Skeletal muscle cell (primary cell): ENCODE measurements at regions not wholly inside any gene's neighbourhood (a gene's known extent, or its start where the extent isn't known, plus 50 kb on each side); places are given as distances from the start of the nearest gene placed in this dataset.

ENCODE experiments used
- DNase-seq: peaks from one replicate; pipeline ENCODE4 v3.0.0-alpha.2; 2010; ENCODE audit warnings: low read depth
- H3K4me3 ChIP-seq: 2 replicates; pipeline ENCODE4 v1.5.1; 2011; ENCODE audit warnings: low read depth, mild to moderate bottlenecking, control low read depth, low read length, moderate library complexity

DNA sequence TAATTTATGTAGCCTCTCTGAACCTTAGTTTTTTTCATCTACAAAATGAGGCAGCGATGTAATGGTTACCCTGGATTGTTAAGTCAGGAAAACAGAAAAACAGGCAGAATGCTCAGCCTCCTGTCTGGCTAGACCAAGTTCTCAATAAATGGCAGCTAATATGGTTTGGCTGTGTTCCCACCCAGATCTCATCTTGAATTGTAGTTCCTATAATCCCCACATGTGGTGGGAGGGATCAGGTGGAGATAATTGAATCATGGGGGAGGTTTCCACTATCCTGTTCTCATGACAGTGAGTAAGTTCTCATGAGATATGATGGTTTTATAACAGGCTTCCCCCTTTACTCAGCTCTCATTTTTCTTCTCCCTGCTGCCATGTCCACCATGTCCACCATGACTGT is 220.0 kb downstream of the CMPK2 start:
- no peak for DNase-seq
- no peak overlapping the region for H3K4me3 ChIP-seq

DNA sequence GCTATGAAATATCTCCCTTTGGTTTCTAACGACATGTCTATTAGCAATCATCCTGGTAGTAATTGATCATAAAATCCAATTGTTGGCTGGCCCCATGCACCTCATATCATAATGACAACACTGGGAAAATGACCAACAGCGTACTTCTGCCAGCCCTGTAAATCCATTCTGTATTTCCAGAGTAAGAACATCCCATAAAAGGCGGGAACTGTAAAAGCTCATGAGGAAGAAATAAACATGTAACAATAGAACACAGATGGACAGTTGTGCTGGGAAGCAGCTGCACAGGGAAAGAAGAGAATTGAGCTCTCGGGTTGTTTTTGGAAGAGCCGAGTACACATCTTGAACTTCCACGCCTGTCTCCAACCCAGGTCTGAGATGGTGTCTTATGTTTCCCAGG is 218.7 kb downstream of the CMPK2 start:
- DNase-seq: no peak
- H3K4me3 ChIP-seq: no peak overlapping the region

DNA sequence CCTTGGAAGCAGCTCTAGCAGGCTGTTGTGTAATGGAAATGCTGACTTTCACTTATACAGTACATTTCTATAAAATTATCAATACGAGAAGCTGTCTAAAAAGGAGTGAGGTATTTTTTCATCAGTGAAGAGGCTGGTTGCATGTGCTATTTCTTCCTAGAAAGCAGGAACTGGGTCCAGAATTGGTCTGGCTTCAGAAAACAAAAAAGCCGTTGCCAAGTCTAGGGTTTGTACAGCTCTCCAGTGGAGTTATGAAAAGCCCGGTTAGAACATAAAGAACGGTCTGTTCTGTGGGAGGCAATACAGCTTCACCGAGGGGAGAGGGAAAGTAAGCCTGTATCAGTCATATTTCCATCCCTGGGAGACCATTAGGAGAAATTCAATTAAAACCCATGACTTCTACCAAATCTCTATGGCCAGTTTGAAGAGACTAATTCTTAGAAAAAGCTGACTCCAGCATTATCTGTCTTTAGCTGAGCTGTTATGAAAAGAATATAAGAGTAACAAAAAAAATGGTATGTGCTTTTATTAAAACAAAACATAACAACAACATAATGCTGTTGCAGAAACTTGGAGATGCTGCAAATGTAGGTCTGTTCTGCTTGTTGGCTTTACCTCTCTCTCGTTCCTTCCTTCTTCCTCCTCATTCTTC is 217.0 kb downstream of the CMPK2 start:
- no peak overlapping the region for H3K4me3 ChIP-seq
- no peak for DNase-seq

DNA sequence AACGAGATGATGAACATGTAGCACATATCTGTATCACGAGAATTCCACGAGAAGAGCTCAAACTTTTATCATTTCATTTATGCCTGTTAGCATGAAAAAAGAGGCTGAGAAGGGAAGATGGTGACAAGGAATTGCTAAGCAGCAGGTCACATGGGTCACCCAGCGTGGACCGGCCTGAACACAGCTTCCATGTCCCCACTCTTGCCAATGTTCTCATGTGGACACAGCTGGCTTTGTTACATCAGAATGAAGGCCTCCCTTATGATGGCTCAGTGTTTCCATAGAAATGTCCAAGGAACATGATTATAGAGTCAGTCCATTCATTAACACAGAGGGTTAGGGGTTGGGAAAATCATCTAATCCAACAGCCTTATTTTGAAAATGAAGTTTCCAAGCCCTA is 215.4 kb downstream of the CMPK2 start:
- DNase-seq: no peak
- no peak overlapping the region for H3K4me3 ChIP-seq

DNA sequence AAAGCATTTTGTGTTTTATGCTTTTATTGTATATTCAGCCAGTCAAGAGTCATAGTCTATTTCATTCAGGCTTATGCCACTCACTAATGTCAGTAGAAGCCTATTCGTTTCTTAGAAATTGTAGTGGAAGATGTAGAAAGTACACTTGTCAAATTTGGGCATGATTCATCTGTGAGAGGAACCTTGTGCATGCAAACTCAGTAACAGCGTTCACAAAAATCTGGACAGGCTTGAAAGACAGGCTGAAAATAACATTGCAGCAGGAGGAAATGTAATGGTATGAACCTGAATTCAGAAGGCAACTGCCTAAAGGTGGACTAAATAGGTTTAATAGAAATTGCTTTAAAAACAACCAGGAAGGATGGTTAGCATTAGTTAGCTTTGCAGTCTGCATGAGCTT is 213.5 kb downstream of the CMPK2 start:
- DNase-seq: no peak
- no peak overlapping the region for H3K4me3 ChIP-seq

DNA sequence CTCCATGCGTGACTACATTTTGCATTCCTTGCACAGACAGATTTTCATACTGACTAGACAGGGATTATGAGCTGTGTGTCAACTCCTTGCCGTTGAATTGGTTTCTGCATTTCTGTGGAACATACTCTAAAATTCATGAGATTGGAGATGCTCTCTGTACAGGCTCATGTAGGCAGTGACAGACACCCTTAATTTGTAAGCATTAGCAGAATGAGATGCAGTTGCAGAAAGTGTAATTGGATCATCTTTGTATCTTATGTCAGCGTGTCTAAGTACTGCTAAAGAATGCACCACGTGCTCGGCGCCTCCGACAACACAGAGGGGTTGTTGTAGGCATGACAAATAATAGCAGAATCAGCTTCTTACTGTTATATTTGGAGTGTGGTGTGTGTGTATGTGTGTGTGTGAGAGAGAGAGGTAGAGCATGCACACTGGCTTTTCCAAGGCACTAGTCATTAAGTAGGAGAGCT is 212.4 kb downstream of the CMPK2 start:
- H3K4me3 ChIP-seq: no peak overlapping the region
- no peak for DNase-seq

DNA sequence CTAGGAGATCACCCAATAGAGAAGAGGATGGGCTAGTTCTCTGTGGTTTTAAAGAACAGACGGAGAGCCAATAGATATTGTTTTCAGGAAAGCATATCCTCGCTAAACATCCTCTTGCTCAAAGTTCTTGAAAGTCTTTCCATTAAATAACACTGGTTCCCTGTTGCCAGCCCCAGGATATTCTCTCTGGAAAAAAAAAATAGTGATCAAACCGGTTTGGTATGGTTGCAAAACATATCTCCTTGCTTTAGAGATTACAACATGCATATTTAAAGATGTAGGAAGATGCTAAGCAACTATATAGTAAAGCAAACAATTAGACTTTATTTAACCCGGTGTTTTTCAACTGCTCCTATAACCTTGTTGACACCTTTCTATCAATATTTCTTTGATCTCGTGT is 211.4 kb downstream of the CMPK2 start:
- H3K4me3 ChIP-seq: no peak overlapping the region
- DNase-seq: no peak

DNA sequence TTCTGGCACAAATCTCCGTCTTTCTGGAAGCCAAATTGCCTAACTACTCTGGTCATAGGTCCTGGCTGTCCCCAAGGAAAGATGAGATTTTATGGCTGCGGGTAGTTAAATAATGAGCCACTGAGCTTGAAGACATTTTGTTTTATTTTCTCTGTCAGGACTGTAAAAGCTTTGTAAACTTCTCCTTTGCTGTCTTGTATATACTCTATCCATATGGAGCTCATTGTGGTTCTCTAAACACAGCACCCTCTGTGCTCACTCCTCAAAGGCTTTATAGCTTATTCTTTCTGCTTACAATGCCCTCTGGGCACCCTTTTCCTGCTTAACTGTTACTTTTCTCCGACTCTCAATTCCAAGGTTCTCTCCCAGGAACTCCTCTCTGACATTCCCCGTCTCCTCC is 209.1 kb downstream of the CMPK2 start:
- H3K4me3 ChIP-seq: no peak overlapping the region
- DNase-seq: no peak

DNA sequence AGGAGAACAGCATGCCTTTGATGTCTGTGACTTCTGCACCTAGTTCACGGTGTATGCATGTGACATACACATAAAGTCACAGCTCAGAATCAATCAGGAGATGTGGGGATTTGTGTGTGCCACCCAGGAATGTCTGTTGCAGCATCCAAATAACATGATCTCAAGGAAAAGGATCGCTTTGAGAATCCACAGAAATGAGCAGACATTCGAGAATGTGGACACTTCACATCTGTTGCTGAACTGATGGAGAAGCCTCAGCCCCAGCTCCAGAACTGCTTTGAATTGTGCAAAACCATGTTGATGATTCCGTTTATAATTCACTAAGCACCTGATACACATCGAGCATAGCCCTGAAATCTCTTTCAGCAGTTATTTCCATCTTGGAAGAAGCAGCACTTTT is 208.6 kb downstream of the CMPK2 start:
- DNase-seq: no peak
- H3K4me3 ChIP-seq: no peak overlapping the region

DNA sequence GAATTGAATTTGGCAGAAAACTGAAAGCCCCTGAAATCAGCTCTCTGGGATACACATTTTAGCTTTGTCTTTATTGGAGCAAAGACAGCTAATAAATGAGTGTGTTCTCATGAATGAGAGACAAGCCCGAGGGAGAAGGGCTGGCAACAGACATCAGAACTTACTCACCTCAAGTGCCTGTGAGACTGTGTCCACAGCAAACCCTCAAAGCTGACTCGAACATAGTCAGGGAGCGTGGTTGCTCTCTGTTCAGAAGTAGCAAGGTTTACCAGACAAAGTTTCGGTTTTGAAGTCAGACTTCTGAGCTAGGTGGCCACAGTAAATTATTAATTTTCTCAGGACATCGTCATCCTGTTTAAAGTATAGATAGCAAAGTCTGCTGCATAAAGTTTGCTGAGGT is 207.9 kb downstream of the CMPK2 start:
- no peak overlapping the region for H3K4me3 ChIP-seq
- DNase-seq: no peak

DNA sequence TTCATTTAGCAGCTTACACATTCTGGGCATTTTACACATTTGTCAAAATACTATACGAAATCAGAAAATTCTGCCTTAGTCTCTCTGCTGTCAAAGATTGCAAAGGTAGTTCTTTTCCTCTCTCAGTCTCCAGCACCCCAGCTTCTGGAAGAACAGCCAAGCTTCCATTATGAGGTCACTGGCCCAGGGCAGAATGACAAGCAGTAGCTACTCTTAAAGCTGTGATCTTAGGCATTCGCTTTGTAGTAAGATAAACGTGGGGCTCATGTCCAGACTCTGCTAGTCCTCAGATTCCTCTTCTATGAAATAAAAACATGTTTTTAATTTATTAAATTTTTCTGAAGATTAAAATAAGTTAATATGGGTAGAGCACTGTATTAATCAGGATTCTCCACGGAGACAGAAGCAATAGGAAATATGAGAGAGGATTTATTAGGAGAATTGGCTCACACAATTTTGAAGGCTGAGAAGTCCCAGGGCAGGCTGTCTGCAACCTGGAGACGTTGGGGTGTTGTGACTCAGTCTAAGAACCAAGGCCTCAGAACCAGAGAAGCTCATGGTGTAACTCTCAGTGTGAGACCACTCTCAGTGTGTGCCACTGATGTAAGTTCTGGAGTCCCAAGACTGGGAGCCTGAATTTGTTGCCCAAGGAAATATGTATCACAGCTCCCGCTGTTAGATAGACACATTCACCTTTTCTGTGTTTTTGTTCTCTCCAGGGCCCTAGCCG is 201.2 kb downstream of the CMPK2 start:
- H3K4me3 ChIP-seq: no peak overlapping the region
- no peak for DNase-seq

DNA sequence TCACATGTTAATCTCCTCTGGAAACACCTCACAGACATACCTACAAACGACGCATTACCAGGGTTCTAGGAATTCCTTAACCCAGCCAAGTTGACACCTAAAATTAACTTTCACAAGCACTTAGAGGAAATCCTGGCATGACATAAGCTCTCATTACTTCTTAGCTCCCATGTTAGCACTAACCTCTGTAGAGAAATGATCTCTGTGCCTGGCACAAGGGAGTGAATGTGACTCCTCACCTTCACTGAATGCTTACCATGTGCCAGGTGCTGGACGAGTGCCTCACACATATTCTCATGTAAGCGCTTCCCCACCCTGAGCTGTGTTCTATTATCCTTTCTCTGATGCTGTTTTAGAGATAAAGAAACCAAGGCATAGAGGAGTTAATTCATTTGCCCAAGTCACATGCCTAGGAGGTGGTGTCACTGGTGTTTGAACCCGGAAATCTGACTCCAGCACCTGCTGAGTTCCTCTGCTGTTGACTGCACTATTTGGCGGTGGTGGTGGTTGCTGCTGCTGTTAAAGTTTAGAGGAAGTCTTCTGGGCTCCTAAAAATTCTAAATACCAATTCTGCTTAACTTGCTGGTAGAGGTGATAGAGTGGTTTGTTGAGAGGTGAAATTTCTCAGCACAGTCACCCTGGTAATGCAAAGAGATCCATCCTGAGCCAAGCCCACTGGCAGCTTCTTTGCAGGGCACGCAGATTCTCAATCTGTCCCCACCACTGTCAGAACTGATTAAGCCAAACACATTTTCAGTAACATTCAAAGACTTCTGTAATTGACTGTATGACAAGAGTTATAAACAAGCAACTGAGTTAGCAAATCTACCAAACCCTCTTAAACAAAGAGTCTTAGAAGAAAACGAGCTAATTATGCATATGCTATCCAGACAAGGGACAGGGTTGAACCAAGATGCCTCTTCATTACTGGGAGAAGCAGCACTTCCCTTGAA is 200.3 kb downstream of the CMPK2 start:
- DNase-seq: no peak
- H3K4me3 ChIP-seq: no peak overlapping the region

DNA sequence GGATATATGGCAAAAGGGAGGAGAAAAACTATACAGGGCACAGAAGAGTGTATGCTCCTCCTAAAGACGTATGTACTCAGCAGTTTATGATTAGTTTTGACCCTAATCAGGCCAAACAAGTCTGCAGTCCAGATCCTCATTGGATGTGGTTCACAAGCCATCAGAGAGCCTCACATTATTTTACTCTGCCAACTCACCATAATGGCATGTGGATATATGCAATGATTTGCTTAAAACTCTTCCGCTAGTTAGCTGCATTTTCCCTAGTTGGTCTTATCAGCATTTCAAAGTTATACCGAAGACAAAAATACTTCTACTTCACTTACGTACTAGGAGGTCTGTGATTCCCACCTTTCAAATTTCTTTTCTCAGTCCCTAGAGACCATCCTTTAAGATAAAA is 198.4 kb downstream of the CMPK2 start:
- DNase-seq: no peak

DNA sequence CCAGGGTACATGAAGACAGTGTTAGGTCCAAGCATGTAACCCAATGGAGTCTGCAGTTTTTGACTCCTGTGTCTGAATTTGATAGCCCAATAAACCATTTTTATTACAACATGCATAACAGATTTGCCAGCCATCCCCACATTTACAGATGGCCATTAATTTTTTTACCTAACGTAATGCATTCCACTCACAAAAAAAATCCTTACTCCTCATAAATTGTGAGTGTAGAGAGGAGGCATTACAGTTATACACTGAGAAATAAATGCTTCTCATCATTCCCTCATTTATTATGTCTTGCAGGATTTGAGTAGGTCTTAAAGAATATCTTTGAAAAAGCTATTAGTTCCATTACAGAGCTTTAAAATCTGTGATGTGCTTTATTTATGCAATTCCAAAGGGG is 193.8 kb downstream of the CMPK2 start:
- DNase-seq: no peak
- no peak overlapping the region for H3K4me3 ChIP-seq

More for the DNA sequence above, 198.4 kb downstream of the CMPK2 start:
- H3K4me3 ChIP-seq: no peak overlapping the region

DNA sequence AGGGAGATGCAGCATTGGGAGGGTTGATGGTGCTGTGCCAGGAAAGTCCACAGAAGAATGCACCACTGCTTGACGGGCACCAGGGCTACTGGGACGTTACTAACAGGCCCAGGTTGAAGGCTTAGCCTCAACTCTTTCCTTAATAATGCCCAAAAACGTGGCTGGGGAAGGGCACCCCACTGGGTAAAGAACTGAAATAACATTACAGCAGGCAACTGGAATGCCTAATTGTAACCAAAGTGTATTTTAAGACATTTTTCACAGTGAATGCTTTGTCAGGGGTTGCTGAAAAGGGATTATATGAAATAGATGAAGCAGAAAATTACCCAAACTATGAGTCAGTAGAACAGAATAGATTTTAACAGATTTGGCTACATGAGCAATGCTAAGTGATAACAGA is 191.3 kb downstream of the CMPK2 start:
- no peak for DNase-seq

DNA sequence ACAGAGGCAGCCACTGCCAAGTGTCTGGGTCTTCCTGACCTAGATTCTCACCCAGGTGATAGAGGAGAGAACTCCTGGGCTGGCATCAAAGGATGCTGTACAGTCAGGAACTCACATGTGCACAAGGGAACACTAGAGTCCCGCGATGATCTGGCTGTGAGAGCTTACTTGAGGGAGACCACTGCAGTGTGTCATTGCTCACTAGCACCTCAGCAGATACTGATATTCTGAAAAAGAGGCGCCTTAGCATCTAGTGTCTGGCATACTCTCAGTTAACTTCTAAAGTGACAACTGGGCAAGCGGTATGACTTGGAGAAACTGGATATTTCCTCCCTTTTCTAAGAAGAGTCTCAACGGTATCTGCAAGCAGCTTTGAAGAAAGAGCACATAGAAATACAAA is 189.9 kb downstream of the CMPK2 start:
- no peak for DNase-seq
- H3K4me3 ChIP-seq: no peak overlapping the region

More for the DNA sequence above, 191.3 kb downstream of the CMPK2 start:
- H3K4me3 ChIP-seq: no peak overlapping the region

DNA sequence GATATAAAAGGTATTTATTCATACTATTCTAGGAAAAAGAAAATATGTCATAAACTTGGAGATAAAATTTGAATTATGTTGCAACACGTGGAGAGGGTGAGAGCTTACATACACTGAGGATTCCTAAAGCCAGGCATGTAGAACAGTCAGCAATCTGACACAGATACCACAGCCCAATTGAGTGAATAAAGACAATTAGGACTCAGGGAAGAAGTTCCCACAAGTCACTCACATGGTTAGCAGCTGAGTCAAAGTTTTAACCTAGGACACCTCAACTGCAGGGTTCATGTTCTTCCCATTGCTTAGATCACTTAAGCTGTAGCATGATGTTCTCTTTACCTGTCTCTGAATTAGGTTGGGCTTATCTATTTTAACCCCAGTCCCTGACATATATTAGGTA is 189.5 kb downstream of the CMPK2 start:
- no peak for DNase-seq
- no peak overlapping the region for H3K4me3 ChIP-seq

DNA sequence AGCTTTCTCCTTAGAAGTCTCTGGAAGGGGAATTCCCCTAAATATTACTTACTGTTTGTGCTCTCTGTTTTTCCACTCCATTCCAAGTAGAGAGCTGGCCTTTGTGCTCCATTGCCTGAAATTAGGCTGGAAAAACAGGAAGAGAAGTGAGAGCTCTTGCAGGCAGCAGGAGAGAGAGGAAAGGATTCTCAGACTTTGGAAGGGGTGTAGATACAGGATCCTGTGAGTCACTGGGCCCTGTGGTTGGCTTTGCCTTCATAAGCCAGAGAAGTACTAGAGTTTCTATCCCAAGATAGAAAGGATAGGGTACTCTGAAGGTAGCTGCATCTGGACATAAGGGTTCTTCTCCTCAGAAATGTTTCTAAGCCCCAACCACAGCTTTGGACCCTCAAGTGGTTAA is 188.9 kb downstream of the CMPK2 start:
- no peak for DNase-seq

DNA sequence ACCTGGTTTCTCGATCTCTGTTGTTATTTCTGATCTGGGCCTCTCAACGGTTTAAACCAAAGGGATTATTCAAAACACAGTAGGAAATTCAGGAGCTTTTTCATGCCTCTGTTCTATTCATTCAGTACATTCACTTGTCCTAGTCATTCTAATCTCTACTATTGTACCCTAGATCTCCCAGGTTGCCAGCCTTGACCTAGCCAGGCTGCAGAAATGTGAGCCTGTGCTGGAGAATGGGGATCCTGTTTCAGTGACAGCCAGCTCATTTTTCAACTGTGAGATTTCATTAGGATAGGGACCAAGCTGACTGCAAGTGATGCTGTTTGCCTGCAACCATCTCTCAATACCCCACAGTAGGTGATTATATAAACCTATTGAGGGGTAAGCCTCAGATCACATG is 186.2 kb downstream of the CMPK2 start:
- DNase-seq: no peak
- no peak overlapping the region for H3K4me3 ChIP-seq

More for the DNA sequence above, 188.9 kb downstream of the CMPK2 start:
- H3K4me3 ChIP-seq: no peak overlapping the region

DNA sequence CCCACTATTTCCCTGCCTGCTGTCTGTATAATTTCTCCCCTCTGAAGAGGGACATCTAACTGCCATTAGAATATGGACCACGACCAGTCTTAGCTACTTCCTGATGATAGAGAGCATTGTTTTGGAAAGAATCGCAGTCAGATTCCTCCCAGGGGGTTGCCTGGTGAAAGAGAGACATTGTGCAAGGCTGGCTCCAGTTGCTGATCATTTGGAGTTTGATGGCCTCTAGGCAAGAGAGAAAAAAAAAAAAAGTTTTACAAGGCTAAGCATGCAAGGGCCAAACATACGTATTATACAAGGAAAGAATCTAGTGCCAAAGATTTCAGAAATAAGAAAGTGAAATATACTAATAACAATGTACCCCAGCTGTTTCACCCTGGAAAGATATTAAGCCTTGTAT is 182.2 kb downstream of the CMPK2 start:
- no peak for DNase-seq
- H3K4me3 ChIP-seq: no peak overlapping the region
